ENCODE measurements at regions not wholly inside any gene's neighbourhood (a gene's known extent, or its start where the extent isn't known, plus 50 kb on each side); places are given as distances from the start of the nearest gene placed in this dataset.

DNA sequence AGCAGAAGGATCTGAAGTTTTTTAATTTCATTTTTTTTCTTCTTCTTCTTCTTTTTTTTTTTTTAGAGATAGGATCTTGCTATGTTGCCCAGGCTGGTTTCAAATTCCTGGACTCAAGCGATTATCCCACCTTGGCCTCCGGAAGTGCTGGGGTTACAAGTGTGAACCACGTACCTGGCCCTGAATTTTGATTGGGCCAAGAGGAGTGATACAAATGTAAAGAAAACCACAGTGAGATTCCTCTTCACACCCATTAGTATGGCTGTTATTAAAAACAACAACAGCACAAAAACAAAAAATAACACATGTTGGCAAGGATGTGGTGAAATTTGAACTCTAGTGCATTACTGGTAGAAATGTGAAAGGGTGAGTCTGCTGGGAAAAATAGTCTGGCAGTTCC lies 79.1 kb downstream of the KLF4 start:
- TF ChIP-seq, protein P1, sequence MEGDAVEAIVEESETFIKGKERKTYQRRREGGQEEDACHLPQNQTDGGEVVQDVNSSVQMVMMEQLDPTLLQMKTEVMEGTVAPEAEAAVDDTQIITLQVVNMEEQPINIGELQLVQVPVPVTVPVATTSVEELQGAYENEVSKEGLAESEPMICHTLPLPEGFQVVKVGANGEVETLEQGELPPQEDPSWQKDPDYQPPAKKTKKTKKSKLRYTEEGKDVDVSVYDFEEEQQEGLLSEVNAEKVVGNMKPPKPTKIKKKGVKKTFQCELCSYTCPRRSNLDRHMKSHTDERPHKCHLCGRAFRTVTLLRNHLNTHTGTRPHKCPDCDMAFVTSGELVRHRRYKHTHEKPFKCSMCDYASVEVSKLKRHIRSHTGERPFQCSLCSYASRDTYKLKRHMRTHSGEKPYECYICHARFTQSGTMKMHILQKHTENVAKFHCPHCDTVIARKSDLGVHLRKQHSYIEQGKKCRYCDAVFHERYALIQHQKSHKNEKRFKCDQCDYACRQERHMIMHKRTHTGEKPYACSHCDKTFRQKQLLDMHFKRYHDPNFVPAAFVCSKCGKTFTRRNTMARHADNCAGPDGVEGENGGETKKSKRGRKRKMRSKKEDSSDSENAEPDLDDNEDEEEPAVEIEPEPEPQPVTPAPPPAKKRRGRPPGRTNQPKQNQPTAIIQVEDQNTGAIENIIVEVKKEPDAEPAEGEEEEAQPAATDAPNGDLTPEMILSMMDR (IDR thresholded peaks at IDR 0.05; ENCODE audit: low read length) = no peak
- no peak for TF ChIP-seq EZH2phosphoT487 (IDR thresholded peaks at IDR 0.05; ENCODE audit: low read length)
